ENCODE measurements at regions not wholly inside any gene's neighbourhood (a gene's known extent, or its start where the extent isn't known, plus 50 kb on each side); places are given as distances from the start of the nearest gene placed in this dataset.

GRCh38 chr5:57705769-57706168 lies 223.2 kb upstream of the ACTBL2 start:
- no peak for DNase-seq (ENCODE audit: low spot score)

GRCh38 chr5:57703721-57704120 lies 221.1 kb upstream of the ACTBL2 start:
- no peak for DNase-seq (ENCODE audit: low spot score)

GRCh38 chr5:57700484-57700883 lies 217.9 kb upstream of the ACTBL2 start:
- no peak for DNase-seq (ENCODE audit: low spot score)

GRCh38 chr5:57700072-57700471 lies 217.5 kb upstream of the ACTBL2 start:
- DNase-seq (ENCODE audit: low spot score) = no peak

- no peak for DNase-seq (ENCODE audit: low spot score)
Measured at GRCh38 chr5:57698802-57699201, 216.2 kb upstream of the ACTBL2 start.

GRCh38 chr5:57698086-57698485 lies 215.5 kb upstream of the ACTBL2 start:
- no peak for DNase-seq (ENCODE audit: low spot score)

GRCh38 chr5:57696825-57697570 lies 214.4 kb upstream of the ACTBL2 start:
- DNase-seq (ENCODE audit: low spot score) = no peak

GRCh38 chr5:57696389-57696769 lies 213.8 kb upstream of the ACTBL2 start:
- no peak for DNase-seq (ENCODE audit: low spot score)

GRCh38 chr5:57695706-57696388 lies 213.2 kb upstream of the ACTBL2 start:
- no peak for DNase-seq (ENCODE audit: low spot score)

- DNase-seq (ENCODE audit: low spot score) = no peak
Measured at GRCh38 chr5:57695179-57695578, 212.6 kb upstream of the ACTBL2 start.

GRCh38 chr5:57693488-57694305 lies 211.1 kb upstream of the ACTBL2 start:
- DNase-seq (ENCODE audit: low spot score) = no peak

- peak; percentile 91 for DNase-seq (ENCODE audit: low spot score)
Measured at GRCh38 chr5:57692582-57693487, 210.2 kb upstream of the ACTBL2 start.

- no peak for DNase-seq (ENCODE audit: low spot score)
Measured at GRCh38 chr5:57690724-57691123, 208.1 kb upstream of the ACTBL2 start.

- no peak for DNase-seq (ENCODE audit: low spot score)
Measured at GRCh38 chr5:57687596-57687995, 205.0 kb upstream of the ACTBL2 start.

- no peak for DNase-seq (ENCODE audit: low spot score)
Measured at GRCh38 chr5:57685516-57686255, 203.1 kb upstream of the ACTBL2 start.

- DNase-seq (ENCODE audit: low spot score) = no peak
Measured at GRCh38 chr5:57684299-57684702, 201.7 kb upstream of the ACTBL2 start.

- no peak for DNase-seq (ENCODE audit: low spot score)
Measured at GRCh38 chr5:57683036-57683630, 200.5 kb upstream of the ACTBL2 start.

GRCh38 chr5:57681942-57682341 lies 199.3 kb upstream of the ACTBL2 start:
- no peak for DNase-seq (ENCODE audit: low spot score)

GRCh38 chr5:57680686-57681085 lies 198.1 kb upstream of the ACTBL2 start:
- DNase-seq (ENCODE audit: low spot score) = no peak

- no peak for DNase-seq (ENCODE audit: low spot score)
Measured at GRCh38 chr5:57677235-57677634, 194.6 kb upstream of the ACTBL2 start.
